Kidney (tissue), 13 donors: ENCODE measurements at regions not wholly inside any gene's neighbourhood (a gene's known extent, or its start where the extent isn't known, plus 50 kb on each side); places are given as distances from the start of the nearest gene placed in this dataset.

Experiments used
- DNase-seq, 5 donors: peaks; one replicate each; pipeline ENCODE4 v3.0.0-alpha.2; 2013 to 2020
- FAIRE-seq: peaks from 2 replicates; lab custom pipeline; 2012; peaks lifted over from hg19 to GRCh38; lab: Jason Lieb, UNC
- H3K27ac ChIP-seq, 2 donors: one replicate each; pipeline ENCODE4 v1.7.0; 2013; ENCODE audit warnings: low read depth in 2 of 2, low read length in 2 of 2, inconsistent platforms in 1 of 2
- H3K27me3 ChIP-seq: one replicate; pipeline ENCODE4 v1.7.1; 2013; ENCODE audit warnings: low read length, inconsistent platforms; ENCODE audit not compliant: control insufficient read depth, insufficient read depth
- H3K36me3 ChIP-seq, 3 donors: one replicate each; pipeline versions ENCODE4 v1.7.0 to v1.7.1; 2013; ENCODE audit warnings: low read length in 3 of 3, control low read depth in 1 of 3, inconsistent platforms in 1 of 3; ENCODE audit not compliant: insufficient read depth in 3 of 3, control insufficient read depth in 2 of 3
- H3K4me1 ChIP-seq, 3 donors: one replicate each; pipeline versions ENCODE4 v1.7.0 to v1.7.1; 2013; ENCODE audit warnings: low read length in 3 of 3, inconsistent platforms in 1 of 3, low read depth in 1 of 3; ENCODE audit not compliant: control insufficient read depth in 2 of 3, insufficient read depth in 2 of 3
- H3K4me3 ChIP-seq, 3 donors: one replicate each; pipeline versions ENCODE4 v1.7.0 to v1.8.1; 2013; ENCODE audit warnings: low read length in 3 of 3, control low read depth in 1 of 3, inconsistent platforms in 1 of 3
- H3K9ac ChIP-seq, 3 donors: one replicate each; pipeline versions ENCODE4 v1.7.0 to v1.7.1; 2013; ENCODE audit warnings: low read length in 3 of 3, control low read depth in 1 of 3, inconsistent platforms in 1 of 3
- H3K9me3 ChIP-seq, 3 donors: one replicate each; pipeline versions ENCODE4 v1.7.0 to v1.7.1; 2013; ENCODE audit warnings: low read length in 3 of 3, control low read depth in 1 of 3, inconsistent platforms in 1 of 3; ENCODE audit not compliant: control insufficient read depth in 2 of 3, insufficient read depth in 1 of 3
- CTCF ChIP-seq: IDR thresholded peaks from 3 replicates; pipeline ENCODE4 v1.5.1; 2012; ENCODE audit warnings: mild to moderate bottlenecking, moderate library complexity, borderline replicate concordance; ENCODE audit not compliant: insufficient read depth; ENCODE audit errors: extremely low read depth
- intact Hi-C: fragments of 100-400 bp; cut with DNase I; formaldehyde crosslinking; loops from one replicate; pipeline ENCODE4 v1.11.1; 2022
- donor health status: control.
- donor health status: control.
- donor health status: control.
- donor health status: control.
- donor health status: control.
- donor health status: DM: yes; HTN: yes; CAD: no.
- donor health status: Normal renal cell carcinoma (clear cell type).

- Histone ChIP-seq H3K27me3 (no peaks in the 10 kb centered on the region), H3K36me3 (no peaks in the 10 kb centered on the region), H3K27ac (no peak overlapping the region), H3K4me3 (no peak overlapping the region), H3K4me1 (no peaks in the 10 kb centered on the region), H3K9ac (no peak overlapping the region), H3K9me3 (no peaks in the 10 kb centered on the region)
- no peak for TF ChIP-seq CTCF
- intact Hi-C loops, result no loop called here
- FAIRE-seq (no peak), DNase-seq (no peak)
Measured at GRCh38 chr2:16082276-16082675, 141.9 kb downstream of the MYCN start.

- H3K9me3 ChIP-seq, result no peaks in the 10 kb centered on the region
- no peak overlapping the region for H3K27ac ChIP-seq
- DNase-seq (no peak), FAIRE-seq (no peak)
- H3K9ac ChIP-seq, result no peak overlapping the region
- H3K4me1 ChIP-seq, result no peaks in the 10 kb centered on the region
- no peaks in the 10 kb centered on the region for H3K27me3 ChIP-seq
- no peak for TF ChIP-seq CTCF
- no peak overlapping the region for H3K4me3 ChIP-seq
- no peaks in the 10 kb centered on the region for H3K36me3 ChIP-seq
- intact Hi-C loops, result no loop called here
Measured at GRCh38 chr2:16081316-16082200, 141.2 kb downstream of the MYCN start.

- TF ChIP-seq CTCF, result no peak
- Histone ChIP-seq H3K4me1 (no peaks in the 10 kb centered on the region), H3K9me3 (no peaks in the 10 kb centered on the region), H3K4me3 (no peak overlapping the region), H3K27ac (no peak overlapping the region), H3K9ac (no peak overlapping the region), H3K27me3 (no peaks in the 10 kb centered on the region), H3K36me3 (no peaks in the 10 kb centered on the region)
- no peak for FAIRE-seq
- DNase-seq, result no peak
- intact Hi-C loops, result no loop called here
Measured at GRCh38 chr2:16080516-16080915, 140.2 kb downstream of the MYCN start.
